Body of pancreas (tissue), 4 donors: ENCODE measurements at regions not wholly inside any gene's neighbourhood (a gene's known extent, or its start where the extent isn't known, plus 50 kb on each side); places are given as distances from the start of the nearest gene placed in this dataset.

Source experiments
- ATAC-seq: fragments of 150-250 bp; one replicate; pipeline ENCODE4 v1.9.1; 2016
- DNase-seq, 4 donors: peaks; one replicate each; pipeline ENCODE4 v3.0.0-alpha.2; 2019
- H3K27ac ChIP-seq, 4 donors: fragments of 200-600 bp; sonication (generic); 1 replicate in 3 of 4; 2 replicates in 1 of 4; pipeline versions ENCODE4 v1.5.1 to v1.6.1; 2016 to 2019; ENCODE audit warnings: mild to moderate bottlenecking in 1 of 4, mixed read lengths in 1 of 4, moderate library complexity in 1 of 4
- H3K27me3 ChIP-seq, 2 donors: fragments of 200-600 bp; sonication (generic); one replicate each; pipeline ENCODE4 v1.6.0; 2016; ENCODE audit warnings: mild to moderate bottlenecking in 1 of 2
- H3K36me3 ChIP-seq, 2 donors: fragments of 200-600 bp; sonication (generic); replicated peaks in 1 of 2; 2 replicates each; pipeline ENCODE4 v1.5.1; 2016; ENCODE audit warnings: low read depth in 2 of 2; ENCODE audit not compliant: insufficient read depth in 1 of 2
- H3K4me1 ChIP-seq: fragments of 200-600 bp; sonication (generic); one replicate; pipeline ENCODE4 v1.6.0; 2016
- H3K4me3 ChIP-seq, 2 donors: fragments of 200-600 bp; sonication (generic); 1 replicate in 1 of 2; 2 replicates in 1 of 2; pipeline ENCODE4 v1.5.1; 2016 to 2019
- H3K9me3 ChIP-seq, 3 donors: fragments of 200-600 bp; sonication (generic); 1 replicate in 2 of 3; 2 replicates in 1 of 3; pipeline ENCODE4 v1.5.1; 2016
- POLR2A ChIP-seq, 3 donors: fragments of 450-650 bp; IDR thresholded peaks; one replicate each; pipeline ENCODE4 v1.6.1; 2016; ENCODE audit warnings: antibody characterized with exemption in 3 of 3, mild to moderate bottlenecking in 2 of 3
- WGBS, 2 donors: methylation state at CpG; one replicate each; pipeline ENCODE4 v1.1.5; 2017; 5-methylcytosine and 5-hydroxymethylcytosine counted together
- intact Hi-C: fragments of 100-400 bp; cut with DNase I; formaldehyde crosslinking; loops from one replicate; pipeline ENCODE4 v1.15.1; 2023
- TF ChIP-seq, protein P1 (sequence below), 7 experiments: fragments of 450-650 bp in 4 of 7; fragments of 200-600 bp in 3 of 7; sonication (generic) in 3 of 7; IDR thresholded peaks; one replicate each; pipeline ENCODE4 v1.5.1; 2016 to 2019; ENCODE audit warnings: antibody characterized with exemption in 7 of 7

DNA sequence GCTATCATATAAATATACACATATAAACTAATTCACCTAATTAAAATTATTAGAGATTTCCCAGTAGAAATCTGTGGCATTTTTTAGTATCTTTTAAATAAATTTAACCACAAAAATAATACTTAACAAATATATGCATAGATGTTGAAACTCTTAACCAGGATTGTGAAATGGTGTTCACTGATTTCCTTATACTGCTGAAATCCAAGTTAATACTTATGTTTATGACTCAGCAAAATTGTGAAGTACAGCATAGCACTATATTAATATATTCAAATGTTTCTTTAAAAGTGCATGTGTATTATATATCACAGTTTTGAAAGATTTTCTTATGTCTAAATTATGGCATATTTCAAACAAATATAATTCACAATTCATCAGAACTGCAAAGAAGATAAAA is 328.2 kb upstream of the MANEA start:
- intact Hi-C loops: no loop called here
- ATAC-seq: no peak
- no peaks in the 10 kb centered on the region for H3K36me3 ChIP-seq
- TF ChIP-seq, protein P1, sequence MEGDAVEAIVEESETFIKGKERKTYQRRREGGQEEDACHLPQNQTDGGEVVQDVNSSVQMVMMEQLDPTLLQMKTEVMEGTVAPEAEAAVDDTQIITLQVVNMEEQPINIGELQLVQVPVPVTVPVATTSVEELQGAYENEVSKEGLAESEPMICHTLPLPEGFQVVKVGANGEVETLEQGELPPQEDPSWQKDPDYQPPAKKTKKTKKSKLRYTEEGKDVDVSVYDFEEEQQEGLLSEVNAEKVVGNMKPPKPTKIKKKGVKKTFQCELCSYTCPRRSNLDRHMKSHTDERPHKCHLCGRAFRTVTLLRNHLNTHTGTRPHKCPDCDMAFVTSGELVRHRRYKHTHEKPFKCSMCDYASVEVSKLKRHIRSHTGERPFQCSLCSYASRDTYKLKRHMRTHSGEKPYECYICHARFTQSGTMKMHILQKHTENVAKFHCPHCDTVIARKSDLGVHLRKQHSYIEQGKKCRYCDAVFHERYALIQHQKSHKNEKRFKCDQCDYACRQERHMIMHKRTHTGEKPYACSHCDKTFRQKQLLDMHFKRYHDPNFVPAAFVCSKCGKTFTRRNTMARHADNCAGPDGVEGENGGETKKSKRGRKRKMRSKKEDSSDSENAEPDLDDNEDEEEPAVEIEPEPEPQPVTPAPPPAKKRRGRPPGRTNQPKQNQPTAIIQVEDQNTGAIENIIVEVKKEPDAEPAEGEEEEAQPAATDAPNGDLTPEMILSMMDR (IDR thresholded peaks at IDR 0.05): no peak
- TF ChIP-seq POLR2A (IDR thresholded peaks at IDR 0.05): no peak
- H3K9me3 ChIP-seq: no peaks in the 10 kb centered on the region
- H3K27me3 ChIP-seq: no peaks in the 10 kb centered on the region
- no peak overlapping the region for H3K27ac ChIP-seq
- DNase-seq: no peak
- H3K4me1 ChIP-seq: no peaks in the 10 kb centered on the region
- H3K4me3 ChIP-seq: no peak overlapping the region

DNA sequence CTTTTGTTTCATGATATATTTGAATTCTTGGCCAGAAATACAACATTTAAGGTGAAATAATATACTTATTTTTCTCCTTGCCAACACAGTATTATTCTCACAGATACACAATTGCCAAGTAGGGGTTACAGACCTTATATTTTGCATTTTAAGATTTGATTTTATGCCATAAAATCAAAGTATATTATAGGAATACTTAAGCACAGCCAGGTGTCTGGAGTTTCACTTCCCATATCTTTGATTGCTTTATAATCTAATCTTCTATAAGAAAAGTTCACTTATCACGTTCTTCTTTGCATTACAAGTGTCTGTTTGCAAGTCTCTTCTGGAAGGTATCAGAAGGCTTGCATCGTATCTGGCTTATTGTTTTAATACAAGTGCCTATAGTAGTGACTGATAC is 327.7 kb upstream of the MANEA start:
- H3K9me3 ChIP-seq: no peaks in the 10 kb centered on the region
- WGBS, 2 donors: 26 to 46% methylated on average over 2 of the region's 2 CpGs
- ATAC-seq: no peak
- no peaks in the 10 kb centered on the region for H3K4me1 ChIP-seq
- H3K4me3 ChIP-seq: no peak overlapping the region
- DNase-seq: no peak
- TF ChIP-seq POLR2A (IDR thresholded peaks at IDR 0.05): no peak
- TF ChIP-seq, protein P1 (IDR thresholded peaks at IDR 0.05): no peak
- no peak overlapping the region for H3K27ac ChIP-seq
- no peaks in the 10 kb centered on the region for H3K27me3 ChIP-seq
- H3K36me3 ChIP-seq: no peaks in the 10 kb centered on the region
- intact Hi-C loops: no loop called here

DNA sequence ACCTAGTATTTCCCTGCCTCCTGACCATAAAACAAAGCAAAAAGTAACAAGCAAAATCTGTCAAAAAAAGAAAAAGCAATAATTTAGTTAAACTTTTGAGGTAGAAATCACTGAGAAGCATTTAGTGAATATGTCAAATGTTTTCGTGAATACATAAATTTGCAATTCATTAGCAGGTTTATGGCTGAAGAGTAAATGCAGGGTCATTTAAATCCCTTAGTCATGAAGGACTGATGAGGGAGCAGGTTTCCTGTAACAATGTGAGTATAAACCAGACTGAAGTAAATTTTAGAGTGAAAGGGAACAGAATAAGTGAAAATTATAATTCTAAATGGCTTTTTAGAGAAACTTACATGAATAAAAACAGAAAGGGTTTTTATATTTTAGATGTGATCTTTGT is 313.5 kb upstream of the MANEA start:
- no peak overlapping the region for H3K4me3 ChIP-seq
- DNase-seq (no peak), ATAC-seq (no peak)
- H3K27me3 ChIP-seq: no peaks in the 10 kb centered on the region
- no peaks in the 10 kb centered on the region for H3K4me1 ChIP-seq
- no peaks in the 10 kb centered on the region for H3K36me3 ChIP-seq
- TF ChIP-seq, protein P1 (IDR thresholded peaks at IDR 0.05): no peak
- no peak for TF ChIP-seq POLR2A (IDR thresholded peaks at IDR 0.05)
- no peaks in the 10 kb centered on the region for H3K9me3 ChIP-seq
- intact Hi-C loops: no loop called here
- no peak overlapping the region for H3K27ac ChIP-seq
- 0% methylated on average over 1 of the region's 1 CpG for WGBS, 2 donors

DNA sequence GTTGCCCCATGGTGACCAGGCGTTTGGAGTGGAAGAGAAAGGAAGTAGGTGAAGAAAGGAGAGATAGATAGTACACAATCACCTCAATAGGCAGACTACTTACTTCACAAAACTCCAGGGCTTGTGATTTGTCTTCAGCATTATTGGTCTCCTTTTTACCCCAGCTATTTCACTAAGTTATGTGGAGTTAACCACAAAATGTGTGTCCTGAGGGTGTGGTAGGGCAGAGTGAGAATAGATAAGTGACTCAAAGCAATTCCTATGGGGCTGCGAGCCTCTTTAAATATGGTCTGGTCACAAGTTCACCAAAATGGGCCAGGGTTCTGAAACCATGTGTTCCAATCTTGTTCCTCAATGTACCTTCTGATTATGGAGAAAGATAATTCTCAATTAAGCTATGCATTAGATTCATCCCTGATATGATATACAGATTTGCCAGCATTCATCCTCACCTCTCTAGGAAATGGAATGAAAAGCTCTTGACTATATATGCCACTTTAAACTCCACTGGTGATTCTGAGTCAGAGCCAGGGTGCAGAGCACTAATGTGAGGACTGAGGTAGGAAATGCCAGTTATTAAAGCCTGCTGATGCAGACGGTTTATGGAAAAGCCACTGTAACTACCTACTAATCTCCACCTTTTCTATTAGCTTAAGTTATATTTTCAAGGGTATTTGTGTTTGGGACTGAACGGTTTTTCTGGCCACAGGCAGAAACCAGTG is 310.6 kb upstream of the MANEA start:
- H3K4me3 ChIP-seq: no peak overlapping the region
- H3K36me3 ChIP-seq: no peaks in the 10 kb centered on the region
- no peak for ATAC-seq
- no peaks in the 10 kb centered on the region for H3K9me3 ChIP-seq
- H3K27me3 ChIP-seq: no peaks in the 10 kb centered on the region
- 48 to 59% methylated on average over 4 of the region's 4 CpGs for WGBS, 2 donors
- no peak overlapping the region for H3K27ac ChIP-seq
- intact Hi-C loops: no loop called here
- DNase-seq: no peak
- TF ChIP-seq, protein P1 (IDR thresholded peaks at IDR 0.05): no peak
- no peak for TF ChIP-seq POLR2A (IDR thresholded peaks at IDR 0.05)
- no peaks in the 10 kb centered on the region for H3K4me1 ChIP-seq

DNA sequence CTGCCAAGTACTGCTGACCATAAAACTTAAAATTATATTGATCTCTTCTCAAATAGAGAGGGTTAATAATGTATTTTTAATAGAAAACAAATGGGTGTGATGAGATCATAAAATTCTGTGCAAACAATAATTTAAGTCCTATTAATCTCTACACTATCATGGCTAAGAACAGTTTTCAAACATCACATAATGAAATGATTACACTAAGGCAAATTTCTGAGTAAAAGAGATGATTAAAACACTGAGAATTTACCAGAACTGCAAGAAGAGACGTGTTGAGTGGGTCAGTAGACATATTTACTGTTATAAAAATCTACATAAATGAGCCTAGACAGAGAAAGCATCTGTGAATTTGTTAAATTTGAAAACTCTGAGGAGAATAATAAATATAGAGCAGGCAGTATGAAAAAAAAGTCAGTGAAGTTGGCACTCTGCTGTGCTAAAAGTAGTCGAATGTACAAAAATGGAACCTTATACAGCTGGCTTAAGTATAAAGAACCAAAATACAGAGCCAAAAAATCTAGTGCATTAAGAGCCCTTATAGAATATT is 302.6 kb upstream of the MANEA start:
- no peaks in the 10 kb centered on the region for H3K36me3 ChIP-seq
- H3K27ac ChIP-seq: no peak overlapping the region
- no peak overlapping the region for H3K4me3 ChIP-seq
- ATAC-seq: no peak
- TF ChIP-seq, protein P1 (IDR thresholded peaks at IDR 0.05): no peak
- TF ChIP-seq POLR2A (IDR thresholded peaks at IDR 0.05): no peak
- intact Hi-C loops: no loop called here
- no peak for DNase-seq
- no peaks in the 10 kb centered on the region for H3K27me3 ChIP-seq
- no peaks in the 10 kb centered on the region for H3K4me1 ChIP-seq
- H3K9me3 ChIP-seq: no peaks in the 10 kb centered on the region
- 45 to 50% methylated on average over 2 of the region's 2 CpGs for WGBS, 2 donors
